GM12873 (cell line): ENCODE measurements at regions not wholly inside any gene's neighbourhood (a gene's known extent, or its start where the extent isn't known, plus 50 kb on each side); places are given as distances from the start of the nearest gene placed in this dataset.

ENCODE experiments used
- CTCF ChIP-seq: IDR thresholded peaks from 2 replicates; pipeline ENCODE4 v1.5.1; 2012; ENCODE audit warnings: low read depth, mild to moderate bottlenecking, moderate library complexity, low read length, control low read depth; ENCODE audit not compliant: insufficient read depth; ENCODE audit errors: missing control alignments

DNA sequence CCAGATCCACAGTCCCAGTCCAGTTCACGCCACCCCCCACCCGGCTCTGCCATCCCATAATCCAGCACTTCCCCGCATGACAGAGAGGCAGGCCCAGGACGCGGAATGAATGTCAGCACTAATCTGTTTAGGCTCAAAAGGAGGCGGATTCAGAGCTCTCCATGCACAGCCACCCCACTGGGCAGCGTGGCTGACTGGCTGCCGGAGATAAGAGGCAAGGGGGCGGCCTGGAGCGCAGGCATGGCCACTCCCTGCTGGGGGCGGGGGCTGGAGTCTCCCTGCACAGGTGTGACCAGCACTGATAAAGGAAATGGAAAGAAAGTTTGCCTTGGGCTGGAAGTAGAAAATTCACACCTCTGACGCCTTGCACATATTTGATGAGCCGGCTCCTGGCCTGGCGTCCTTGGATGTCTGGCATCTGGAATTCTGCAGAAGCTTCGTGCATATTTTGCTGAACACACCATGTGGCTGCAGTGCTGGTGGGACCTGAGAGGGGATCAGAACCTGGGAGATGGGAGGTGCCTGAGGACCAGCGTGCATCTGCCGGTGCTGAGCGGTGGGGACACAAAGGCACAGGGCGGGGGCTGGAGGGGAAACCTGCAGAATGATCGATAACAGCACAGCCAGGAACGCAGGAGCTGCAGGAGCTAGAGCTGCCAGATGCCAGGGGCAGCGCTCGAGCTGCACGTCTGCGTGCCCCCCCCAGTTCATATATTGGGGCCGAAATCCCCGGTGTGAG is 344.4 kb downstream of the CTTN start:
- no peak for TF ChIP-seq CTCF

- no peak for TF ChIP-seq CTCF
Observed at GRCh38 chr11:70743329-70743728, 345.0 kb downstream of the CTTN start.

DNA sequence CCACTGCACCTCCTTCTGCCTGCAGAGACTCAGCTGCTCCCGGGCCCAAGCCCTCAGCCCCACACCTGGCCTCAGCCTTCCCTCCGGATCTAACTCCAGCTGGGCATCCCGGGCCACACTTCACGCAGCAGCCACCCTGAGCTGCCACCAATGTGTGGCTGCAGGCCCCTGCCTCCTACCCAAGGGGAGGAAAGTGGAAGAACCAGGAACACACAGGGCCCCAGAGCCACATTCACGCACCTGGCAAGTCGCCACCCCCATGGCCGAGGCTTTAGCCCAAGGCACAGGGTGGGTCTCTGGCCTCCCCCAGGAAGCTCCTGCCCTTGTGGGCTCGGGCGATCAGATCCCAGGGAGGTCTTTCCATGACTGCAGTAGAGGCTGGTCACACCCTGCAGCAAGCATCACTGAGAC is 345.6 kb downstream of the CTTN start:
- TF ChIP-seq CTCF, result no peak

DNA sequence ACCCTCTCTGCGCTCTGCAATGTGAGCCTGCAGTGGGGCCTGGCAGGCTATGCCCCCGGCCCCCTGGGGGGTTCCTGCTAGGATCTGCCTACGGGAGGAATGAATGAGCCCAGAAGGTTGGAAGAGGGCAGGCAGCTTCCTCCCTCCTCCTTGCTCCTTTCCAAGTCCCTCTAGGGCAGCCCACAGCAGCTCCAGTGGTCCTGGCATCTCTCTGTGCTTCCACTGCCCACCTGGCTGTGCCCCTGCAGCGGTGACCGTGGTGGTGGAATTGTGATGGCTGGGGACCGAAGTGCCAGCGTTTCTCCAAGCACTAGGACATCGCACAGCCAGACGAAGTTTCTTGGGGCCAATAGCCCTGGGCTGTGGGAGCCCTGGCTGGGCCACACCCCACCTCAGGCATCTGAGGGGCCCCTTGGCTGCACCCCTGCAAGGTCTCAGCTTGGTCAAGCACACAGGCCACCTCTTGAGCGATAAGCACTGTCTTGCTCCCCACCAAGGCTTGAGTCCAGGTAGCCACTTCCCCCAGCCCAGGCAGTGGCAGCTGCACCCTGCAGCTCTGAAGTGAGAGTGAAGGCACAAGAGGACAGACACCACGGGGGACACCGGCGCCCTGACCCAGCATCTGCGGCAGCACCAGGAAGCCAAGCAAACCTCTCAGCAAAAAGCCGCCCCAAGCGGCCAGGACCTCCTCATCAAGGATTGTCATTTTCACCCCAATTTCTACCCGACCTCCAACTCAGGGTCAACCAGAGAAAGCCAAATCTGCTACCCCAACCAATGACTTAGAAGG is 346.3 kb downstream of the CTTN start:
- no peak for TF ChIP-seq CTCF

- no peak for TF ChIP-seq CTCF
Observed at GRCh38 chr11:70745451-70745850, 347.1 kb downstream of the CTTN start.

GRCh38 chr11:70745941-70746340 is 347.6 kb downstream of the CTTN start:
- TF ChIP-seq CTCF, result no peak

- TF ChIP-seq CTCF, result no peak
Observed at GRCh38 chr11:70746351-70746750, 348.0 kb downstream of the CTTN start.
